HG02870 (cell line): ENCODE measurements at regions not wholly inside any gene's neighbourhood (a gene's known extent, or its start where the extent isn't known, plus 50 kb on each side); places are given as distances from the start of the nearest gene placed in this dataset.

Experiments used
- ATAC-seq: cut with Tn5 transposase; IDR thresholded peaks from one replicate; pipeline ENCODE4 v1.9.1; 2021; ENCODE audit warnings: mild to moderate bottlenecking, moderate library complexity; ENCODE audit not compliant: unreplicated experiment

DNA sequence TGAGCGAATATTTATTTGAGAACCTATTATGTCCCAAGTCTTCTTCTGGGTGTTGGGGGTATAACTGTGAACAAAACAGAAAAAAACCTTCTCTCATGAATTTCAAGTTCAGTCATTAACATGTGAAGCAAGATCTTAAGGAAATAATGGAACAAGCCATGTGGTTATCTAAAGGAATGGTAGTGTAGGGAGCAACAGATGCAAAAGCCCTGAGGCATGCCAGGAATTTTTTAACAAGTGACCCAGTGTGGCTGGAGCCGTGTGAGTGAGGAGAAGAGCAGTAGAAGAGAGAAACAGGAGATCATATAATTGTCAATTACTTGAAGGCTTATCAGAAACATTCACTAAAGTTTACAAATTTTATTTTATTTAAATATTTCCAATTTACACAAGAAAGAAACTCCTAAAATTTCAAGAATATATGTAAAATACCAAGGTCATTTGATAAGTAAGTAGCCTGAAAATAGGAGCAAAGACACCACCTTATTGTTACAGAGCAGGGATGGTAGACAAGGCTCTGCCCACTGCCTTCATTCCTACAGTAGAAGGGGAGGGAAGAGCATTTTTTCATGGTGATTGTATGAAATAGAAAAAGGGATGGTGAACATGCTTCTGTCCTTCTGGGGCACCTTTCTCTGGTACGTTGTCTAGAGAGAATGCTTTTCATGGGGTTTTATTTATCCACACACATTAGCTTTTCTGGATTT, 345.1 kb downstream of the PLOD2 start:
- no peak for ATAC-seq

DNA sequence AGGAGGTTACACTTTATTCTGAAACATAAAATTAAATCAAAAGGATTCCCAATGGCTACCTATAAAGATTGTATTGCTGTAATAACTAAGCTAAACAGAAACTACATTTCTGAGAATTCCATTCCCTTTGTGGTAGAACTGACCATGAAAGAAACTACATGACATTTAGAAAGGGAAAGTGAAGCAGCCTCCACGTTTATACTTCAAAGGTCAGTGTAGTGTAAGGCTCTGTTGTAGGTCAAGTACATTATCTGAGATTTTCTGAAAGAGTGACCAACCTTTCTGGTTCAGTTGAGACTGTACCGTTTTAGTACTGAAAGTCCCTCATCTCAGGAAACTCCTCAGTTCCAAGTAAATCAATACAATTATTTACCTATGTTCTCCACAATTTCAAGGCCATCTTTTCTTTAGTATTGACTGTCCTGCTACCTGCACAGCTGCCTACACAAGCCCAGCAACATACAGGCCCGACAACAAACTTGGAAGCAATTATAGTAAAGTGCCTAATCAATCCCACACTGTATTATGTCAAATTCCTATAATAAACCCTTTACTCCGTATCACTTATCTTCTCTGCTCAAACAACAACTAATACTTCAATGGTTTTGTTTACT, 343.0 kb downstream of the PLOD2 start:
- no peak for ATAC-seq

- no peak for ATAC-seq
These were observed 340.8 kb downstream of the PLOD2 start for GRCh38 chr3:145820170-145820569.

DNA sequence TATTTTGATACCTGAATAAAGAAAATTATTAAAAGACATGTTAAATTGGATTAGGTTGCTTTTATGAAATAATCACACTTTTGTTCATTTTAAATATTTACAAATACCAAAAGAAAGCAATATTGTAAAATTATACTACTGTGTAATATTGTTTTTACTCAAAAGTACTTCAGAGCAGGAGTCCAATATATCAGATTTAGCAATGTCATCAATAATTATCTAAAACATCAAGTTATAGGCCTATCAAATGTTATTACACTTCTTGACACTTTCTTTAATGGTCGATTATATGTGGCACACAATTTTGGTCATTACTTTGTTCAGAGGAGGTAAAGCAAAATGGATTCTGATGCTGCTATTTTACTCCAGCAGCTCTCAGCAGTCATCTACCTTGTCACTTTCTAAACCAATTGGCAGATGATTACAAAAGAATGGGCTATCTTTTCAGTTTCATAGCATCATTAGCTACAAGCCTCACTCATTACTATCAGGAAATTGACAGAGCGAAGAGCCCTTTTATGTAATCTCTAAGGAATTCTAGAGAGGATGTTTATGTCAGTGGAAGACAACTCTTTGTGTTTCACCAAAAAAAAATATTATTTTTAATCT, 318.6 kb downstream of the PLOD2 start:
- ATAC-seq, result no peak

GRCh38 chr3:145843561-145843960, 317.4 kb downstream of the PLOD2 start:
- ATAC-seq, result no peak

DNA sequence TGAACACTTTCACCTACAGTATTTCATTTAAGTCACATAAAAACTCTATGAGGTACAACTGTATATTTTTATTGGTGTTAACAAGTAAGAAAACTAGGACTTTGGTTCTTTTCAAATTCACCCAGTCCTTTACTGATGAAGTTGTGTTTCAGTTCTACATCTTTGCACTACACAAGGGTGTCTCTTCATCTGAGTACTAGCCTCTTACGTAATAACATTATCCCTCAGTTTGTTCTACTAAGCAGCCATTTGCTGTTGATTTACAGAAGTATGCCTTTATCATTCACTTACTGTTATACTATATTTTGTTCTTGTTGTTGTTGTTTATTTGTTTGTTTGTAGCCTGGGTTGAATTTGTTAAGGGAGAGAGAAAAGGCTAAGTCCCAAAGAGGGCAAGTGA, 311.9 kb downstream of the PLOD2 start:
- no peak for ATAC-seq

- no peak for ATAC-seq
These were observed 306.5 kb downstream of the PLOD2 start for GRCh38 chr3:145854499-145854898.

DNA sequence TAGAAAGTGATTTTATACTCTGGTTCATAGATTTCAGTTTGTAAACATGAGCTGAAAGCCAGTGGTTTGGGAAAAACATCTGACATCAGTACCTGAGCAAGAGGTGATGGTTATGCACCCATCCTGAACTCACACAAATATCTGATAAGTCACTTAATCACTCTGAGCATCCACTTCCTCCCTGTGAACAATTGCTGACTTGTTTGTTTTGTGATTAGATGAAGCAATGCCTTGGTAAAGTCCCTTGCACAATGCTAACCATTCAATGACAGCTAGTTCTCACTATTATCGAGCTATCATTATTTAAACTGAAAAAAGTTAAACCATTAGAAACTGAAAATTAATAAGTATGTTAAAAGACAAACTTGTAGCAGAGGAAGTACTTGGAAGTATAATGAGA, 303.0 kb downstream of the PLOD2 start:
- no peak for ATAC-seq

GRCh38 chr3:145864336-145864735, 296.6 kb downstream of the PLOD2 start:
- no peak for ATAC-seq

- ATAC-seq, result no peak
These were observed 295.5 kb downstream of the PLOD2 start for GRCh38 chr3:145865399-145866018.

DNA sequence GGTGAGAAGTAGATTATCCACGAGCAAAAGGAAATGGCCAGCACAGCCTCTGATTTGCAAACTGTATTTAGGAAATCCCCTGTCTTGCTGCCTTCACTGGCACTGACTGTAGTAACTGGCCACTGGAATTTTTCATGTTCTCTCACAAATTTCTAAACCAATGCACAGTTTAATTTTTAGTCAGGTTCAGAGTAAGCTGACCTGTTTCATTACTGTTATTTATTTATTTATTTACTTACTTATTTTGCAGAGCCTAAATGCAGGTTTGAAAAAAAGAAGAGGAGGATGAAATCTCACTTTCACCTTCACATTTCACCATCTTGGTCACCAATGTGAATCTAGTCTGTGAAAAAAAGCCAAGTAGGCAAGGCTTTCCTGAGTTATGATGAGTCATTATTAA, 291.0 kb downstream of the PLOD2 start:
- ATAC-seq, result peak; percentile 69

GRCh38 chr3:145882436-145882835, 278.5 kb downstream of the PLOD2 start:
- no peak for ATAC-seq

DNA sequence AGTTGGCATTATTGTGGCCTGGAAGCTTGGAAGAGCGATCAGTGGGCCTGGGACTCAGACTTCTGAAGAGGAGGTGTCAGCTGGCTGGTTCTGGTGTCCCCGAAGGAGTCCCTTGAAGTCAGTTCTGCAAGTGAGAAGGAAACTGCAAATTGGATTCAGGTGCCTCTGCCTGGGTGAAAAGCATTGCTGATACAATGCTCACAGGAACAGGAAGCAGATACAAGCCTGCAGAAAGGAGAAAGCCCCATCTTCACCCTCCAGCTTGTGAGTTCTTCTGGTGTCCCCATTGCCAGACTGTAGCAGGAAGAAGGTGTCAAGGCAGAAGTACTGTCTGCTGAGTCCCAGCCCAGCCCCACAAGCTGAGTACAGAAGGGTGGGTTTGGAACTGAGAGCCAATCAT, 271.3 kb downstream of the PLOD2 start:
- ATAC-seq, result no peak

GRCh38 chr3:145892869-145893268, 268.1 kb downstream of the PLOD2 start:
- no peak for ATAC-seq

DNA sequence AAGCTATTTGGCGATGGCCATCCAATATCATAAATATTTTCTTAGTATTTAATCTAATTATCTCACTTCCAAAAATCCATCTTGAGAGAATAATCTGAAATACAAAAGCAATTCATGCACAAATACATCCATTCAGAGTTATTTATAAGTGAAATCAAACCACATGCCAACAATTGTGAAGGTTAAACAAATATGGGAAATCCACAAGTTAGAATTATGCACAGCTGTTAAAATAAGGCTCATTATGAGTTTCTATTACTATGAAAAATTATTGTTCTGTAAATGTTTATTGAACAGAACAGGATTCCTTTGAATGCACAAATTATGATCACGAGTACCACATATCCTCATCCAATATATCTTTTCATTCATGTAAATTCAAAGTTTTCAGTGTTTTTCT, 267.7 kb downstream of the PLOD2 start:
- ATAC-seq, result no peak

GRCh38 chr3:145898487-145898886, 262.5 kb downstream of the PLOD2 start:
- peak; percentile 28 for ATAC-seq

DNA sequence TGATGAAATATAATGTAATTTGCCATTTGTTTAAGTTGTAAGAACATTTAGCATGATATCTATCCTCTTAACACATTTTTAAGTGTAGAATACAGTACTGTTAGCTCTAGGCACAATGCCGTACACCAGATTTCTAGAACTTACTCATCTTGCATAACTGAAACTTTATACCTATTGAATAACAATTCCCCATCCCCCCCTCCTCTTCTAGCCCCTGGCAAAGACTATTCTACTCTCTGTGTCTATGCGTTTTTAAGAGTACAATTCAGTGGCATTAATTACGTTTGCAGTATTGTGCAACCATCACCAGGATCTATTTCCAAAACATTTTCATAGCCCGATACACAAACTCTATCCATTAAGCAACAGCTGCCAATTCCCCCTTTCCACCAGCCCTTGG, 261.7 kb downstream of the PLOD2 start:
- peak; percentile 38 for ATAC-seq

- ATAC-seq, result peak; percentile 70
These were observed 260.7 kb downstream of the PLOD2 start for GRCh38 chr3:145900056-145900829.

GRCh38 chr3:145902166-145902565, 258.8 kb downstream of the PLOD2 start:
- no peak for ATAC-seq

- no peak for ATAC-seq
These were observed 257.4 kb downstream of the PLOD2 start for GRCh38 chr3:145903472-145904013.

- no peak for ATAC-seq
These were observed 256.8 kb downstream of the PLOD2 start for GRCh38 chr3:145904138-145904537.
